ENCODE measurements at regions not wholly inside any gene's neighbourhood (a gene's known extent, or its start where the extent isn't known, plus 50 kb on each side); places are given as distances from the start of the nearest gene placed in this dataset.

GRCh38 chr10:110431659-110432058 is 66.0 kb upstream of the DUSP5 start:
- TF ChIP-seq, protein P1, sequence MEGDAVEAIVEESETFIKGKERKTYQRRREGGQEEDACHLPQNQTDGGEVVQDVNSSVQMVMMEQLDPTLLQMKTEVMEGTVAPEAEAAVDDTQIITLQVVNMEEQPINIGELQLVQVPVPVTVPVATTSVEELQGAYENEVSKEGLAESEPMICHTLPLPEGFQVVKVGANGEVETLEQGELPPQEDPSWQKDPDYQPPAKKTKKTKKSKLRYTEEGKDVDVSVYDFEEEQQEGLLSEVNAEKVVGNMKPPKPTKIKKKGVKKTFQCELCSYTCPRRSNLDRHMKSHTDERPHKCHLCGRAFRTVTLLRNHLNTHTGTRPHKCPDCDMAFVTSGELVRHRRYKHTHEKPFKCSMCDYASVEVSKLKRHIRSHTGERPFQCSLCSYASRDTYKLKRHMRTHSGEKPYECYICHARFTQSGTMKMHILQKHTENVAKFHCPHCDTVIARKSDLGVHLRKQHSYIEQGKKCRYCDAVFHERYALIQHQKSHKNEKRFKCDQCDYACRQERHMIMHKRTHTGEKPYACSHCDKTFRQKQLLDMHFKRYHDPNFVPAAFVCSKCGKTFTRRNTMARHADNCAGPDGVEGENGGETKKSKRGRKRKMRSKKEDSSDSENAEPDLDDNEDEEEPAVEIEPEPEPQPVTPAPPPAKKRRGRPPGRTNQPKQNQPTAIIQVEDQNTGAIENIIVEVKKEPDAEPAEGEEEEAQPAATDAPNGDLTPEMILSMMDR (IDR thresholded peaks at IDR 0.05; ENCODE audit: poor library complexity, severe bottlenecking): no peak
- TF ChIP-seq, protein P2, sequence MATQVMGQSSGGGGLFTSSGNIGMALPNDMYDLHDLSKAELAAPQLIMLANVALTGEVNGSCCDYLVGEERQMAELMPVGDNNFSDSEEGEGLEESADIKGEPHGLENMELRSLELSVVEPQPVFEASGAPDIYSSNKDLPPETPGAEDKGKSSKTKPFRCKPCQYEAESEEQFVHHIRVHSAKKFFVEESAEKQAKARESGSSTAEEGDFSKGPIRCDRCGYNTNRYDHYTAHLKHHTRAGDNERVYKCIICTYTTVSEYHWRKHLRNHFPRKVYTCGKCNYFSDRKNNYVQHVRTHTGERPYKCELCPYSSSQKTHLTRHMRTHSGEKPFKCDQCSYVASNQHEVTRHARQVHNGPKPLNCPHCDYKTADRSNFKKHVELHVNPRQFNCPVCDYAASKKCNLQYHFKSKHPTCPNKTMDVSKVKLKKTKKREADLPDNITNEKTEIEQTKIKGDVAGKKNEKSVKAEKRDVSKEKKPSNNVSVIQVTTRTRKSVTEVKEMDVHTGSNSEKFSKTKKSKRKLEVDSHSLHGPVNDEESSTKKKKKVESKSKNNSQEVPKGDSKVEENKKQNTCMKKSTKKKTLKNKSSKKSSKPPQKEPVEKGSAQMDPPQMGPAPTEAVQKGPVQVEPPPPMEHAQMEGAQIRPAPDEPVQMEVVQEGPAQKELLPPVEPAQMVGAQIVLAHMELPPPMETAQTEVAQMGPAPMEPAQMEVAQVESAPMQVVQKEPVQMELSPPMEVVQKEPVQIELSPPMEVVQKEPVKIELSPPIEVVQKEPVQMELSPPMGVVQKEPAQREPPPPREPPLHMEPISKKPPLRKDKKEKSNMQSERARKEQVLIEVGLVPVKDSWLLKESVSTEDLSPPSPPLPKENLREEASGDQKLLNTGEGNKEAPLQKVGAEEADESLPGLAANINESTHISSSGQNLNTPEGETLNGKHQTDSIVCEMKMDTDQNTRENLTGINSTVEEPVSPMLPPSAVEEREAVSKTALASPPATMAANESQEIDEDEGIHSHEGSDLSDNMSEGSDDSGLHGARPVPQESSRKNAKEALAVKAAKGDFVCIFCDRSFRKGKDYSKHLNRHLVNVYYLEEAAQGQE (IDR thresholded peaks at IDR 0.05; ENCODE audit: borderline replicate concordance): no peak
- no peak for TF ChIP-seq EZH2 (IDR thresholded peaks at IDR 0.05; ENCODE audit: borderline replicate concordance, insufficient read depth, low read length, poor library complexity, severe bottlenecking)
- TF ChIP-seq EP300 (conservative IDR thresholded peaks at IDR 0.05; ENCODE audit: poor library complexity, severe bottlenecking): no peak
- TF ChIP-seq POLR2AphosphoS5 (IDR thresholded peaks at IDR 0.05): no peak
- TF ChIP-seq MXI1 (conservative IDR thresholded peaks at IDR 0.05; ENCODE audit: poor library complexity, severe bottlenecking): no peak

Measured in neural cell (in vitro differentiated cells).